GM12878 (cell line): ENCODE measurements at regions not wholly inside any gene's neighbourhood (a gene's known extent, or its start where the extent isn't known, plus 50 kb on each side); places are given as distances from the start of the nearest gene placed in this dataset.

Experiments
- ATAC-seq: fragments of 200-7000 bp; cut with Tn5 transposase; 3 replicates; pipeline ENCODE4 v1.9.1; 2020; ENCODE audit warnings: mild to moderate bottlenecking, moderate library complexity
- BruUV-seq: library from RNA; stranded (reverse); fragments of 400-500 nt; replicated peaks from 2 replicates; lab custom pipeline; 2021; lab: Mats Ljungman, UMichigan
- CTCF ChIA-PET: fragments of 300-600 bp; sonication (Branson Sonifier 250); formaldehyde crosslinking; extraction: SDS; loops from one replicate; lab custom pipeline; 2021; ENCODE audit warnings: inconsistent platforms; lab: Yijun Ruan, JAX
- POLR2A ChIA-PET: fragments of 350-600 bp; formaldehyde crosslinking; extraction: SDS; loops from one replicate; lab custom pipeline; 2021; ENCODE audit warnings: inconsistent platforms; lab: Charles Lee
- RAD21 ChIA-PET: fragments of 300-600 bp; sonication (Branson Sonifier 250); formaldehyde crosslinking; loops from one replicate; lab custom pipeline; 2023; ENCODE audit warnings: antibody characterized with exemption; ENCODE audit not compliant: unreplicated experiment; lab: Charles Lee
- SMC1A ChIA-PET: fragments of 300-600 bp; sonication (Branson Sonifier 250); formaldehyde crosslinking; loops from one replicate; lab custom pipeline; 2023; ENCODE audit not compliant: unreplicated experiment, uncharacterized antibody; lab: Charles Lee
- DNase-seq: peaks from one replicate; pipeline ENCODE4 v3.0.0-alpha.2; 2011; ENCODE audit warnings: low read depth, low spot score
- FAIRE-seq: peaks from 3 replicates; lab custom pipeline; 2011; peaks lifted over from hg19 to GRCh38; lab: Jason Lieb, UNC
- H2AFZ ChIP-seq: 2 replicates; pipeline ENCODE4 v1.6.0; 2011; ENCODE audit warnings: low read depth, low read length, control low read depth; ENCODE audit not compliant: control insufficient read depth
- H3K27ac ChIP-seq: 2 replicates; pipeline ENCODE4 v1.5.1; 2011; ENCODE audit warnings: control low read depth; ENCODE audit not compliant: control insufficient read depth, insufficient read depth
- H3K27me3 ChIP-seq, 2 experiments: replicated peaks in 1 of 2; 2 replicates each; pipeline versions ENCODE4 v1.6.0 to v1.6.1; 2011; ENCODE audit warnings: low read length in 1 of 2; ENCODE audit not compliant: control insufficient read depth in 2 of 2, insufficient read depth in 2 of 2
- H3K36me3 ChIP-seq, 2 experiments: 2 replicates each; pipeline ENCODE4 v1.5.1; 2011; ENCODE audit warnings: low read length in 1 of 2; ENCODE audit not compliant: control insufficient read depth in 2 of 2, insufficient read depth in 2 of 2
- H3K4me1 ChIP-seq: 2 replicates; pipeline ENCODE4 v1.6.1; 2011; ENCODE audit warnings: mild to moderate bottlenecking, low read length, moderate library complexity, mixed read lengths; ENCODE audit not compliant: control insufficient read depth, insufficient read depth
- H3K4me2 ChIP-seq: 2 replicates; pipeline ENCODE4 v1.6.0; 2011; ENCODE audit warnings: control low read depth; ENCODE audit not compliant: control insufficient read depth, insufficient read depth
- H3K4me3 ChIP-seq: fragments of 200-600 bp; sonication (generic); 2 replicates; pipeline ENCODE4 v1.5.1; 2016
- H3K79me2 ChIP-seq: 2 replicates; pipeline ENCODE4 v1.6.0; 2011; ENCODE audit warnings: low read length; ENCODE audit not compliant: control insufficient read depth, insufficient read depth
- H3K9ac ChIP-seq: 2 replicates; pipeline ENCODE4 v1.8.0; 2011; ENCODE audit warnings: low read length, control low read depth, mixed read lengths; ENCODE audit not compliant: control insufficient read depth, insufficient read depth
- H3K9me3 ChIP-seq: replicated peaks from 3 replicates; pipeline ENCODE4 v1.5.1; 2011; ENCODE audit warnings: mild to moderate bottlenecking, low read length; ENCODE audit not compliant: control insufficient read depth, insufficient read depth
- H4K20me1 ChIP-seq: 2 replicates; pipeline ENCODE4 v1.6.0; 2011; ENCODE audit not compliant: control insufficient read depth, insufficient read depth
- BHLHE40 ChIP-seq, 2 experiments: fragments of 450-650 bp in 1 of 2; IDR thresholded peaks; 2 replicates each; pipeline ENCODE4 v1.6.1; 2011 to 2017; ENCODE audit warnings: low read depth in 2 of 2, borderline replicate concordance in 1 of 2, improper control_type of control experiment in 1 of 2, low read length in 1 of 2, mild to moderate bottlenecking in 1 of 2
- CBFB ChIP-seq: IDR thresholded peaks from 2 replicates; pipeline ENCODE4 v1.6.1; 2016; ENCODE audit warnings: antibody characterized with exemption, low read depth
- CBX3 ChIP-seq: fragments of 200-600 bp; sonication (generic); IDR thresholded peaks from 2 replicates; pipeline ENCODE4 v1.6.1; 2016; ENCODE audit warnings: low read depth, borderline replicate concordance
- CEBPB ChIP-seq, 2 experiments: fragments of 150-350 bp in 1 of 2; IDR thresholded peaks; 2 replicates each; pipeline ENCODE4 v1.6.1; 2012 to 2014; ENCODE audit warnings: low read depth in 2 of 2, low read length in 2 of 2, borderline replicate concordance in 1 of 2, inconsistent platforms in 1 of 2
- CHD4 ChIP-seq: fragments of 200-600 bp; sonication (generic); IDR thresholded peaks from 2 replicates; pipeline ENCODE4 v1.6.1; 2016; ENCODE audit warnings: mild to moderate bottlenecking
- EED ChIP-seq: sonication (generic); IDR thresholded peaks from 2 replicates; pipeline ENCODE4 v1.6.1; 2016; ENCODE audit warnings: antibody characterized with exemption, low read depth
- MXI1 ChIP-seq: fragments of 150-350 bp; IDR thresholded peaks from 2 replicates; pipeline ENCODE4 v1.6.1; 2011; ENCODE audit warnings: low read depth, mild to moderate bottlenecking, inconsistent platforms, low read length, improper control_type of control experiment
- MYC ChIP-seq: IDR thresholded peaks from 2 replicates; pipeline ENCODE4 v1.6.1; 2011; ENCODE audit warnings: mild to moderate bottlenecking, low read length, moderate library complexity, inconsistent platforms; ENCODE audit not compliant: insufficient read depth, insufficient replicate concordance, insufficient read length, severe bottlenecking
- NBN ChIP-seq: fragments of 450-650 bp; IDR thresholded peaks from 2 replicates; pipeline ENCODE4 v1.6.1; 2016
- NRF1 ChIP-seq: conservative IDR thresholded peaks from 2 replicates; pipeline ENCODE4 v1.6.1; 2011; ENCODE audit warnings: mild to moderate bottlenecking, low read depth, low read length, improper control_type of control experiment
- RAD21 ChIP-seq: IDR thresholded peaks from 2 replicates; pipeline ENCODE4 v1.6.1; 2011; ENCODE audit warnings: mild to moderate bottlenecking, low read depth, low read length, moderate library complexity; ENCODE audit not compliant: insufficient read depth
- SIX5 ChIP-seq: IDR thresholded peaks from 2 replicates; pipeline ENCODE4 v1.6.1; 2011; ENCODE audit warnings: mild to moderate bottlenecking, low read depth, low read length, moderate library complexity; ENCODE audit not compliant: severe bottlenecking
- SMAD5 ChIP-seq: IDR thresholded peaks from 2 replicates; pipeline ENCODE4 v1.6.1; 2016; ENCODE audit warnings: antibody characterized with exemption, low read depth
- WRNIP1 ChIP-seq: IDR thresholded peaks from 2 replicates; pipeline ENCODE4 v1.6.1; 2011; ENCODE audit warnings: low read depth, low read length, improper control_type of control experiment, borderline replicate concordance
- ZBED1 ChIP-seq: IDR thresholded peaks from 2 replicates; pipeline ENCODE4 v1.6.1; 2016; ENCODE audit warnings: borderline replicate concordance
- ZZZ3 ChIP-seq: IDR thresholded peaks from 2 replicates; pipeline ENCODE4 v1.6.1; 2011; ENCODE audit warnings: low read depth; ENCODE audit not compliant: control insufficient read depth, insufficient read length
- WGBS: methylation state at CpG from one replicate; pipeline ENCODE4 v1.1.6; 2016; ENCODE audit warnings: low lambda C conversion rate; ENCODE audit not compliant: insufficient replicate concordance, insufficient coverage; ENCODE audit errors: missing lambda C conversion rate; 5-methylcytosine and 5-hydroxymethylcytosine counted together
- in situ Hi-C: fragments of 300-500 bp; cut with MboI; formaldehyde crosslinking; loops from 9 replicates; pipeline ENCODE4 v1.14.3; 2018; ENCODE audit warnings: mixed read lengths
- intact Hi-C: fragments of 100-400 bp; cut with micrococcal nuclease; formaldehyde crosslinking; loops from one replicate; pipeline ENCODE4 v1.14.2; 2022; ENCODE audit not compliant: unreplicated experiment
- TF ChIP-seq, protein P1 (sequence below): IDR thresholded peaks from 2 replicates; pipeline ENCODE4 v1.6.1; 2011; ENCODE audit warnings: low read depth, low read length, improper control_type of control experiment, borderline replicate concordance

DNA sequence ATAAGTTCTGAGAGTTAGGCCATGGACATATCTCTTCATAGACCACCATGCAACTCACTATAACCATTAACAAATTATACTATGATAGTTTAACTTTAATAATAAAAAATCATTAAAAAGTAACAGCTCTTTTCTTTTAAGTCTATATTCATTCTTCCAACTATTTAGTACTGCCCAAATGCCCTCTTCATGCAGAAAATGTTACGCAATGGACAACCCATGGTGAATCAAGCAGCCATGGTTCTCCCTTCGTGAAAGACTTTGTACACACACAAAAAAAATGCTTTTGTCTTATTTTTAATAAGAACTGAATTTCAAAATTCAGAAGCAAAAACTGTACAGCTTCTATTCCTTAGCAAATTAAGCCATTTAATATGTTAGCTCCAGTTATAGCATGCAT is 401.1 kb downstream of the EFNA5 start:
- Histone ChIP-seq H2AFZ (no peak overlapping the region), H3K27ac (no peak overlapping the region), H3K79me2 (no peaks in the 10 kb centered on the region), H3K27me3 (no peaks in the 10 kb centered on the region; a peak in 1 of 4 replicates), H3K36me3 (no peaks in the 10 kb centered on the region), H4K20me1 (no peaks in the 10 kb centered on the region), H3K9ac (no peak overlapping the region), H3K4me3 (no peak overlapping the region), H3K4me2 (no peak overlapping the region), H3K9me3 (no peaks in the 10 kb centered on the region; the same call in 2 of the 3 replicates), H3K4me1 (peaks cover 1% of the 10 kb centered on the region; the same call in 1 of the 2 replicates)
- ChIA-PET POLR2A (interaction anchor here (0.8 kb wide), 1 partner anchor 16 kb away, joined by 5 read pairs; no protein-coding TSS in a partner anchor), SMC1A (interaction anchor here (0.8 to 2.0 kb wide), 3 partner anchors 19 to 64 kb away, joined by 3 to 8 read pairs (median 5); no protein-coding TSS in a partner anchor), CTCF (interaction anchor here (1.2 to 1.3 kb wide), 2 partner anchors 19 to 22 kb away, joined by 3 read pairs; no protein-coding TSS in a partner anchor), RAD21 (interaction anchor here (0.9 kb wide), 1 partner anchor 303 kb away, joined by 3 read pairs; no protein-coding TSS in a partner anchor)
- no TSS peak for BruUV-seq
- 50% methylated on average over 2 of the region's 2 CpGs for WGBS
- ATAC-seq (no peak), DNase-seq (no peak), FAIRE-seq (no peak)
- intact Hi-C loops (no loop called here), in situ Hi-C loops (no loop called here)
- TF ChIP-seq CHD4 (no peak), ZZZ3 (no peak), ZBED1 (no peak)

DNA sequence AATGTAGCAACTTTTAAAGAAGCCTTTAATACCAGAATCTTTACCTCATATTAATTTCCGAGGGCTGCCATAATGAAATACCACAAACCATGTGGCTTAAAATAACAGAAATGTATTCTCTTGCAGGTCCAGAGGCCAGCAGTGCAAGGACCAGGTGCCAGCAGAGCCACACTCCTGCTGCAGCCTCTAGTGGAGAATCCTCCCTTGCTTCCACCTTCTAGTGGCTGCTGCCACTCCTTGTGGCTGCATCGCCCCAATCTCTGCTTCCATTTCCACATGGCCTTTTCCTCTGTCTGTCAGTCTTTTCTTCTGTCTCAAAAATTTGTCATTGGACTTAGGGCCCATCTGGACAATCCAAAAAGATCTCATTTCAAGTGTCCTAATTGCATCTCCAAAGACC is 401.5 kb downstream of the EFNA5 start:
- ATAC-seq (no peak), DNase-seq (no peak), FAIRE-seq (no peak)
- SMC1A ChIA-PET, result interaction anchor here (1.6 to 2.0 kb wide), 2 partner anchors 19 to 21 kb away, joined by 5 to 8 read pairs; no protein-coding TSS in a partner anchor
- no peak overlapping the region for H3K27ac ChIP-seq
- no peaks in the 10 kb centered on the region; the same call in 2 of the 3 replicates for H3K9me3 ChIP-seq
- intact Hi-C loops (no loop called here), in situ Hi-C loops (no loop called here)
- CTCF ChIA-PET, result interaction anchor here (1.0 to 1.3 kb wide), 3 partner anchors 16 to 21 kb away, joined by 3 read pairs; no protein-coding TSS in a partner anchor
- H3K79me2 ChIP-seq, result no peaks in the 10 kb centered on the region
- H4K20me1 ChIP-seq, result no peaks in the 10 kb centered on the region
- WGBS, result 25% methylated on average over 2 of the region's 2 CpGs
- RAD21 ChIA-PET, result interaction anchor here (0.9 kb wide), 1 partner anchor 303 kb away, joined by 3 read pairs; no protein-coding TSS in a partner anchor
- peaks cover 5% of the 10 kb centered on the region; the same call in 1 of the 2 replicates for H3K4me1 ChIP-seq
- POLR2A ChIA-PET, result no interaction called here
- no peak overlapping the region for H2AFZ ChIP-seq
- no peaks in the 10 kb centered on the region; a peak in 1 of 4 replicates for H3K27me3 ChIP-seq
- no peak overlapping the region for H3K4me3 ChIP-seq
- H3K36me3 ChIP-seq, result no peaks in the 10 kb centered on the region
- no TSS peak for BruUV-seq
- no peak overlapping the region for H3K4me2 ChIP-seq
- H3K9ac ChIP-seq, result no peak overlapping the region
- TF ChIP-seq CEBPB (IDR thresholded peaks at IDR 0.05; ENCODE audit: borderline replicate concordance in 1 of 2, low read depth in 2 of 2, low read length in 2 of 2) (no peak), MXI1 (no peak), SIX5 (no peak), EED (no peak), RAD21 (no peak), MYC (no peak), NRF1 (no peak), BHLHE40 (IDR thresholded peaks at IDR 0.05; ENCODE audit: borderline replicate concordance in 1 of 2, low read depth in 2 of 2, low read length in 1 of 2) (no peak), WRNIP1 (no peak), SMAD5 (no peak), NBN (no peak), CBX3 (no peak), CBFB (no peak)
- TF ChIP-seq, protein P1, sequence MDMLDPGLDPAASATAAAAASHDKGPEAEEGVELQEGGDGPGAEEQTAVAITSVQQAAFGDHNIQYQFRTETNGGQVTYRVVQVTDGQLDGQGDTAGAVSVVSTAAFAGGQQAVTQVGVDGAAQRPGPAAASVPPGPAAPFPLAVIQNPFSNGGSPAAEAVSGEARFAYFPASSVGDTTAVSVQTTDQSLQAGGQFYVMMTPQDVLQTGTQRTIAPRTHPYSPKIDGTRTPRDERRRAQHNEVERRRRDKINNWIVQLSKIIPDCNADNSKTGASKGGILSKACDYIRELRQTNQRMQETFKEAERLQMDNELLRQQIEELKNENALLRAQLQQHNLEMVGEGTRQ, result no peak
